ENCODE measurements at regions not wholly inside any gene's neighbourhood (a gene's known extent, or its start where the extent isn't known, plus 50 kb on each side); places are given as distances from the start of the nearest gene placed in this dataset.

- TF ChIP-seq NFIC (IDR thresholded peaks at IDR 0.05; ENCODE audit: borderline replicate concordance) (no peak), USF1 (IDR thresholded peaks at IDR 0.05; ENCODE audit: borderline replicate concordance, low read depth) (no peak), POLR2AphosphoS5 (IDR thresholded peaks at IDR 0.05; ENCODE audit: low read depth, low read length) (no peak), USF2 (IDR thresholded peaks at IDR 0.05; ENCODE audit: borderline replicate concordance, low read depth, low read length) (no peak), GATA2 (CRISPR knock-in tag; IDR thresholded peaks at IDR 0.05) (no peak), CHD2 (IDR thresholded peaks at IDR 0.05; ENCODE audit: low read length, partially characterized antibody) (no peak)
- TF ChIP-seq, protein P1, sequence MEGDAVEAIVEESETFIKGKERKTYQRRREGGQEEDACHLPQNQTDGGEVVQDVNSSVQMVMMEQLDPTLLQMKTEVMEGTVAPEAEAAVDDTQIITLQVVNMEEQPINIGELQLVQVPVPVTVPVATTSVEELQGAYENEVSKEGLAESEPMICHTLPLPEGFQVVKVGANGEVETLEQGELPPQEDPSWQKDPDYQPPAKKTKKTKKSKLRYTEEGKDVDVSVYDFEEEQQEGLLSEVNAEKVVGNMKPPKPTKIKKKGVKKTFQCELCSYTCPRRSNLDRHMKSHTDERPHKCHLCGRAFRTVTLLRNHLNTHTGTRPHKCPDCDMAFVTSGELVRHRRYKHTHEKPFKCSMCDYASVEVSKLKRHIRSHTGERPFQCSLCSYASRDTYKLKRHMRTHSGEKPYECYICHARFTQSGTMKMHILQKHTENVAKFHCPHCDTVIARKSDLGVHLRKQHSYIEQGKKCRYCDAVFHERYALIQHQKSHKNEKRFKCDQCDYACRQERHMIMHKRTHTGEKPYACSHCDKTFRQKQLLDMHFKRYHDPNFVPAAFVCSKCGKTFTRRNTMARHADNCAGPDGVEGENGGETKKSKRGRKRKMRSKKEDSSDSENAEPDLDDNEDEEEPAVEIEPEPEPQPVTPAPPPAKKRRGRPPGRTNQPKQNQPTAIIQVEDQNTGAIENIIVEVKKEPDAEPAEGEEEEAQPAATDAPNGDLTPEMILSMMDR (IDR thresholded peaks at IDR 0.05): no peak
- TF ChIP-seq, protein P2, sequence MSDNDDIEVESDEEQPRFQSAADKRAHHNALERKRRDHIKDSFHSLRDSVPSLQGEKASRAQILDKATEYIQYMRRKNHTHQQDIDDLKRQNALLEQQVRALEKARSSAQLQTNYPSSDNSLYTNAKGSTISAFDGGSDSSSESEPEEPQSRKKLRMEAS (IDR thresholded peaks at IDR 0.05; ENCODE audit: low read depth): no peak
These were observed 212.1 kb upstream of the POU3F3 start for GRCh38 chr2:104641786-104642185.
